CD4-positive, alpha-beta T cell (primary cell): ENCODE measurements at regions not wholly inside any gene's neighbourhood (a gene's known extent, or its start where the extent isn't known, plus 50 kb on each side); places are given as distances from the start of the nearest gene placed in this dataset.

Source experiments
- ATAC-seq: fragments of 200-7000 bp; cut with Tn5 transposase; one replicate; pipeline ENCODE4 v1.10.0; 2022; ENCODE audit warnings: mild to moderate bottlenecking; ENCODE audit not compliant: poor library complexity
- CTCF ChIA-PET: fragments of 350-600 bp; sonication (Branson Sonifier 250); formaldehyde crosslinking; loops from one replicate; lab custom pipeline; 2021; ENCODE audit warnings: antibody characterized with exemption, inconsistent platforms; lab: Charles Lee
- POLR2A ChIA-PET: fragments of 350-600 bp; sonication (Branson Sonifier 250); formaldehyde crosslinking; loops from one replicate; lab custom pipeline; 2021; ENCODE audit warnings: antibody characterized with exemption, inconsistent platforms; lab: Charles Lee
- DNase-seq, 14 experiments: peaks; one replicate each; pipeline ENCODE4 v3.0.0-alpha.2; 2013 to 2020; ENCODE audit warnings: mixed read lengths in 2 of 14
- H3K27ac ChIP-seq, 2 donors: one replicate each; pipeline versions ENCODE4 v1.5.1 to v1.7.0; 2013; ENCODE audit warnings: low read length in 2 of 2, low read depth in 1 of 2, mild to moderate bottlenecking in 1 of 2
- H3K27me3 ChIP-seq, 2 experiments: 1 replicate in 1 of 2; 2 replicates in 1 of 2; pipeline versions ENCODE4 v1.6.1 to v1.7.0; 2013; ENCODE audit warnings: low read length in 2 of 2, control low read depth in 1 of 2, mild to moderate bottlenecking in 1 of 2, moderate library complexity in 1 of 2; ENCODE audit not compliant: insufficient read depth in 2 of 2, control insufficient read depth in 1 of 2
- H3K36me3 ChIP-seq: one replicate; pipeline ENCODE4 v1.6.1; 2013; ENCODE audit warnings: low read length, control low read depth; ENCODE audit not compliant: insufficient read depth
- H3K4me1 ChIP-seq: one replicate; pipeline ENCODE4 v1.6.1; 2013; ENCODE audit warnings: low read length, control low read depth; ENCODE audit not compliant: insufficient read depth
- H3K4me3 ChIP-seq: one replicate; pipeline ENCODE4 v1.5.1; 2013; ENCODE audit warnings: mild to moderate bottlenecking, low read length, moderate library complexity
- H3K9me3 ChIP-seq, 2 experiments: 1 replicate in 1 of 2; 2 replicates in 1 of 2; pipeline versions ENCODE4 v1.6.1 to v1.7.0; 2013; ENCODE audit warnings: low read length in 2 of 2, mild to moderate bottlenecking in 2 of 2, control low read depth in 1 of 2, moderate library complexity in 1 of 2; ENCODE audit not compliant: control insufficient read depth in 1 of 2, insufficient read depth in 1 of 2
- H3K27ac Mint-ChIP-seq: one replicate; pipeline ENCODE4 v1.8.0; 2020; ENCODE audit warnings: mixed read lengths
- H3K27me3 Mint-ChIP-seq: one replicate; pipeline ENCODE4 v1.8.0; 2021; ENCODE audit warnings: mixed read lengths
- H3K36me3 Mint-ChIP-seq: one replicate; pipeline ENCODE4 v1.8.0; 2021; ENCODE audit warnings: low read depth, mixed read lengths
- H3K4me1 Mint-ChIP-seq: one replicate; pipeline ENCODE4 v1.8.0; 2021; ENCODE audit warnings: low read depth, mixed read lengths
- H3K4me3 Mint-ChIP-seq: one replicate; pipeline ENCODE4 v1.8.0; 2020; ENCODE audit warnings: mild to moderate bottlenecking, mixed read lengths
- H3K9me3 Mint-ChIP-seq: one replicate; pipeline ENCODE4 v1.8.0; 2020; ENCODE audit warnings: mixed read lengths
- intact Hi-C, 2 experiments: fragments of 100-400 bp; cut with DNase I in 1 of 2; cut with micrococcal nuclease in 1 of 2; formaldehyde crosslinking; loops; one replicate each; pipeline versions ENCODE4 v1.15.1 to v1.9.0; 2023 to 2025; cut with DNase I, micrococcal nuclease
- TF ChIP-seq, protein P1 (sequence below): fragments of 200-600 bp; IDR thresholded peaks from one replicate; pipeline ENCODE4 v1.8.0; 2022; ENCODE audit warnings: antibody characterized with exemption, mild to moderate bottlenecking

DNA sequence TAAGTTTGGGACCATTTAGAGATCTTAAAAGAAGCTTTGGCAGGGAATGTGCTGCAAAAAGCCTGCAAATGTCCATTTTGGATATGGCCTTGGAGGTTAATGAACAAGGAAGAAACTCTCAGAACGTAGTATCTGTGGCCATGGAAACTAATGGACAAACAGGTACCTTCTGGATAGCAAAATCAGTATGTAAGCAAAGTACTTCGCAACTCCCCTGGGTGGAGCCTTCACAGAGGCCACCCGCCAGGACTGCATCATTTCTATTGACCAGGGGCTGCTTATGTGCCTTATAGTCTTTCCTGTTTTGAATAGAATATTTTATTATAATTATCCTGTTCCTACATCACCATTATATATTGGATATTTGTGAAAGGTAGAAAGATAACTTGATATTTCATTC, 510.8 kb upstream of the SYNCRIP start:
- Mint-ChIP-seq H3K4me3 (no peak overlapping the region), H3K27me3 (no peaks in the 10 kb centered on the region), H3K4me1 (no peaks in the 10 kb centered on the region), H3K27ac (no peak overlapping the region), H3K36me3 (no peaks in the 10 kb centered on the region), H3K9me3 (no peaks in the 10 kb centered on the region)
- DNase-seq (no peak), ATAC-seq (no peak)
- intact Hi-C loops: no loop called here
- Histone ChIP-seq H3K9me3 (peaks cover 0 to 4% of the 10 kb centered on the region in 2 experiments), H3K4me1 (no peaks in the 10 kb centered on the region), H3K4me3 (no peak overlapping the region), H3K36me3 (no peaks in the 10 kb centered on the region), H3K27ac (no peak overlapping the region), H3K27me3 (no peaks in the 10 kb centered on the region)
- TF ChIP-seq, protein P1, sequence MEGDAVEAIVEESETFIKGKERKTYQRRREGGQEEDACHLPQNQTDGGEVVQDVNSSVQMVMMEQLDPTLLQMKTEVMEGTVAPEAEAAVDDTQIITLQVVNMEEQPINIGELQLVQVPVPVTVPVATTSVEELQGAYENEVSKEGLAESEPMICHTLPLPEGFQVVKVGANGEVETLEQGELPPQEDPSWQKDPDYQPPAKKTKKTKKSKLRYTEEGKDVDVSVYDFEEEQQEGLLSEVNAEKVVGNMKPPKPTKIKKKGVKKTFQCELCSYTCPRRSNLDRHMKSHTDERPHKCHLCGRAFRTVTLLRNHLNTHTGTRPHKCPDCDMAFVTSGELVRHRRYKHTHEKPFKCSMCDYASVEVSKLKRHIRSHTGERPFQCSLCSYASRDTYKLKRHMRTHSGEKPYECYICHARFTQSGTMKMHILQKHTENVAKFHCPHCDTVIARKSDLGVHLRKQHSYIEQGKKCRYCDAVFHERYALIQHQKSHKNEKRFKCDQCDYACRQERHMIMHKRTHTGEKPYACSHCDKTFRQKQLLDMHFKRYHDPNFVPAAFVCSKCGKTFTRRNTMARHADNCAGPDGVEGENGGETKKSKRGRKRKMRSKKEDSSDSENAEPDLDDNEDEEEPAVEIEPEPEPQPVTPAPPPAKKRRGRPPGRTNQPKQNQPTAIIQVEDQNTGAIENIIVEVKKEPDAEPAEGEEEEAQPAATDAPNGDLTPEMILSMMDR: no peak
- ChIA-PET CTCF (no interaction called here), POLR2A (no interaction called here)

DNA sequence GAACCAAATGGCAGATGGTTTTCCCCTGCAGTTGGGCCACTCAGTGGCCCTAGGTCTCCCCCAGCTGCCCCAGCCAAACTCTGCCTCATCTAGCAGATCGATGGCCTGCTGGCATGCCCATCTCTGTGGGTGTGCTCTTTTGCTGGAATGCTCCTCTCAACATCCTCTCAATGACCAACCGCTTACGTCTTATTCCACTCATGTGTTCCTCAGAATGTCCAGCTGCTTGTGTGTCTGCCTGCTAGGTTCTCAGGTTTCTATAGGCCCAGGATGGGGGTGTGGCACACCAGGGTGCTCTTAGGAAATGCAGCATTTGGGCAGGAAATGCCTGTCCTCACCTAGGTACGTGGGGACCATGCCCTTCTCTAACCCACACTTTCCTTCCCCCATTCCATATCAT, 509.9 kb upstream of the SYNCRIP start:
- Mint-ChIP-seq H3K4me1 (no peaks in the 10 kb centered on the region), H3K9me3 (no peaks in the 10 kb centered on the region)
- POLR2A ChIA-PET: no interaction called here

DNA sequence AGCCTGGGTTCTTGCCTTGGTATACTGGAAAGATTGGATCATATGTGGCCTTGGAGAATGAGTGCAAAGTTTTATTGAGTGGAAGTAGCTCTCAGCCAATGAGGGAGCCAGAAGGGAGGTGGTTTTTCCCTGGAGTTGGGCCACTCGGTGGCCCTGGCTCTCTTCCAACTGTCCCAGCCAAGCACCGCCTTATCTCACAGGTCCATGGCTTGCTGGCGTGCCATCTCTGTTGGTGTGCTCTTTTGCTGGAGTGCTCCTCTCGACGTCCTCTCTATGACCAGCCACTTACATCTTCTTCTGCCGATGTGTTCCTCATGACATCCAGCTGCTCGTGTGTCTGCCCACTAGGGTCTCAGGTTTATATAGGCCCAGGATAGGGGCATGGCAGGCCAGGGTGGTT, 505.9 kb upstream of the SYNCRIP start:
- no peak overlapping the region for H3K27ac Mint-ChIP-seq
- no peaks in the 10 kb centered on the region for H3K27me3 Mint-ChIP-seq
- H3K36me3 Mint-ChIP-seq: no peaks in the 10 kb centered on the region
- H3K27me3 ChIP-seq: no peaks in the 10 kb centered on the region
- ChIA-PET POLR2A (no interaction called here), CTCF (no interaction called here)
- DNase-seq (no peak), ATAC-seq (no peak)
- peaks cover 5% of the 10 kb centered on the region for H3K9me3 Mint-ChIP-seq
- no peak overlapping the region for H3K4me3 Mint-ChIP-seq
- H3K27ac ChIP-seq: no peak overlapping the region
- intact Hi-C loops: no loop called here
- TF ChIP-seq, protein P1: no peak
- H3K9me3 ChIP-seq: peaks cover 0 to 4% of the 10 kb centered on the region in 2 experiments
- H3K4me3 ChIP-seq: no peak overlapping the region
- H3K4me1 ChIP-seq: no peaks in the 10 kb centered on the region
- H3K36me3 ChIP-seq: no peaks in the 10 kb centered on the region
- no peaks in the 10 kb centered on the region for H3K4me1 Mint-ChIP-seq

More for the DNA sequence above, 509.9 kb upstream of the SYNCRIP start:
- peaks cover 0 to 4% of the 10 kb centered on the region in 2 experiments for H3K9me3 ChIP-seq
- Mint-ChIP-seq H3K27me3 (no peaks in the 10 kb centered on the region), H3K27ac (no peak overlapping the region), H3K36me3 (no peaks in the 10 kb centered on the region), H3K4me3 (no peak overlapping the region)
- no peaks in the 10 kb centered on the region for H3K27me3 ChIP-seq
- CTCF ChIA-PET: no interaction called here
- H3K27ac ChIP-seq: no peak overlapping the region
- no peaks in the 10 kb centered on the region for H3K4me1 ChIP-seq
- no peak overlapping the region for H3K4me3 ChIP-seq
- no peaks in the 10 kb centered on the region for H3K36me3 ChIP-seq
- TF ChIP-seq, protein P1: no peak
- intact Hi-C loops: no loop called here
- DNase-seq: no peak
- no peak for ATAC-seq
